Astrocyte (in vitro differentiated cells and primary cell): ENCODE measurements at regions not wholly inside any gene's neighbourhood (a gene's known extent, or its start where the extent isn't known, plus 50 kb on each side); places are given as distances from the start of the nearest gene placed in this dataset.

Source experiments
- DNase-seq: peaks from one replicate; pipeline ENCODE4 v3.0.0-alpha.2; 2010; ENCODE audit warnings: low read depth
- FAIRE-seq: peaks from 2 replicates; lab custom pipeline; 2011; peaks lifted over from hg19 to GRCh38; lab: Jason Lieb, UNC
- H2AFZ ChIP-seq: 2 replicates; pipeline ENCODE4 v1.6.0; 2012; ENCODE audit warnings: low read depth, low read length, inconsistent platforms
- H3K27ac ChIP-seq: 2 replicates; pipeline ENCODE4 v1.5.1; 2011; ENCODE audit warnings: low read depth, low read length, inconsistent platforms
- H3K27me3 ChIP-seq: 2 replicates; pipeline ENCODE4 v1.6.0; 2011; ENCODE audit warnings: low read length, inconsistent platforms; ENCODE audit not compliant: insufficient read depth
- H3K36me3 ChIP-seq: 2 replicates; pipeline ENCODE4 v1.5.1; 2011; ENCODE audit warnings: low read length, inconsistent platforms; ENCODE audit not compliant: insufficient read depth
- H3K4me1 ChIP-seq: 2 replicates; pipeline ENCODE4 v1.5.1; 2011; ENCODE audit warnings: low read length, inconsistent platforms; ENCODE audit not compliant: insufficient read depth
- H3K4me2 ChIP-seq: 2 replicates; pipeline ENCODE4 v1.6.0; 2012; ENCODE audit warnings: low read length, inconsistent platforms
- H3K4me3 ChIP-seq: 2 replicates; pipeline ENCODE4 v1.5.1; 2011; ENCODE audit warnings: low read depth, mild to moderate bottlenecking, low read length, inconsistent platforms; ENCODE audit not compliant: insufficient read depth
- H3K79me2 ChIP-seq: 2 replicates; pipeline ENCODE4 v1.6.0; 2012; ENCODE audit warnings: mild to moderate bottlenecking, low read length, inconsistent platforms; ENCODE audit not compliant: insufficient read depth
- H3K9ac ChIP-seq: 2 replicates; pipeline ENCODE4 v1.6.0; 2012; ENCODE audit warnings: mild to moderate bottlenecking, low read length, inconsistent platforms
- H3K9me3 ChIP-seq: 2 replicates; pipeline ENCODE4 v1.5.1; 2012; ENCODE audit warnings: low read depth, mild to moderate bottlenecking, low read length, inconsistent platforms; ENCODE audit not compliant: insufficient read depth
- H4K20me1 ChIP-seq: 2 replicates; pipeline ENCODE4 v1.6.0; 2012; ENCODE audit warnings: low read length, inconsistent platforms; ENCODE audit not compliant: insufficient read depth
- H3K27ac Mint-ChIP-seq: one replicate; pipeline ENCODE4 v1.8.0; 2021; ENCODE audit warnings: mild to moderate bottlenecking, mixed read lengths; ENCODE audit not compliant: unreplicated experiment
- H3K27me3 Mint-ChIP-seq: one replicate; pipeline ENCODE4 v1.8.0; 2021; ENCODE audit warnings: low read depth, mixed read lengths; ENCODE audit not compliant: unreplicated experiment
- H3K36me3 Mint-ChIP-seq: one replicate; pipeline ENCODE4 v1.8.0; 2021; ENCODE audit warnings: low read depth, mixed read lengths; ENCODE audit not compliant: unreplicated experiment
- H3K4me1 Mint-ChIP-seq: one replicate; pipeline ENCODE4 v1.8.0; 2021; ENCODE audit warnings: low read depth, mixed read lengths; ENCODE audit not compliant: unreplicated experiment
- H3K4me3 Mint-ChIP-seq: one replicate; pipeline ENCODE4 v1.8.0; 2021; ENCODE audit warnings: mild to moderate bottlenecking, moderate library complexity, mixed read lengths; ENCODE audit not compliant: unreplicated experiment
- H3K9me3 Mint-ChIP-seq: one replicate; pipeline ENCODE4 v1.8.0; 2021; ENCODE audit warnings: mild to moderate bottlenecking, mixed read lengths; ENCODE audit not compliant: unreplicated experiment
- EZH2 ChIP-seq: IDR thresholded peaks from 2 replicates; pipeline ENCODE4 v1.6.1; 2012; ENCODE audit warnings: mild to moderate bottlenecking, low read length, inconsistent platforms; ENCODE audit not compliant: insufficient read depth
- TF ChIP-seq, protein P1 (sequence below): IDR thresholded peaks from 2 replicates; pipeline ENCODE4 v1.5.1; 2011; ENCODE audit warnings: low read depth, mild to moderate bottlenecking, inconsistent platforms, low read length, moderate library complexity; ENCODE audit not compliant: insufficient read depth

DNA sequence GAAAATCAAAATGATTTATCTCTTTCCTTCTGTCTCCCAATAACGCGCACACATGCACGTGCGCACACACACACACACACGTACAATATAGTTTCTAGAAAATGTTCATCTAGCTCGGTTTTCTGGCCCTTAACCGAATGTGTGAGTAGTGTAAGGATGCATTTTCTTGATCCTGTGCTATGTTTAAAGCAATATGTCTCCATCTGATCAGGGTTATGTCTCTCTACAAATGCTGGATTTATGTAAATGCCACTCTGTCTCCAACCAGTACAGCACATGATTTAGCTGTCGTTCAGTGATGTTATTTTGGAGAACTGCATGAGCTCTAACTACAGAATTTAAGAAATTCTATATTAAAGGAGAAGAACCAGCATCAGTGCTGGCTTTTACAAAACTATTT, 198.0 kb downstream of the TJP1 start:
- H3K4me2 ChIP-seq = no peak overlapping the region
- no peak overlapping the region for H3K27ac ChIP-seq
- TF ChIP-seq EZH2 = no peak
- TF ChIP-seq, protein P1, sequence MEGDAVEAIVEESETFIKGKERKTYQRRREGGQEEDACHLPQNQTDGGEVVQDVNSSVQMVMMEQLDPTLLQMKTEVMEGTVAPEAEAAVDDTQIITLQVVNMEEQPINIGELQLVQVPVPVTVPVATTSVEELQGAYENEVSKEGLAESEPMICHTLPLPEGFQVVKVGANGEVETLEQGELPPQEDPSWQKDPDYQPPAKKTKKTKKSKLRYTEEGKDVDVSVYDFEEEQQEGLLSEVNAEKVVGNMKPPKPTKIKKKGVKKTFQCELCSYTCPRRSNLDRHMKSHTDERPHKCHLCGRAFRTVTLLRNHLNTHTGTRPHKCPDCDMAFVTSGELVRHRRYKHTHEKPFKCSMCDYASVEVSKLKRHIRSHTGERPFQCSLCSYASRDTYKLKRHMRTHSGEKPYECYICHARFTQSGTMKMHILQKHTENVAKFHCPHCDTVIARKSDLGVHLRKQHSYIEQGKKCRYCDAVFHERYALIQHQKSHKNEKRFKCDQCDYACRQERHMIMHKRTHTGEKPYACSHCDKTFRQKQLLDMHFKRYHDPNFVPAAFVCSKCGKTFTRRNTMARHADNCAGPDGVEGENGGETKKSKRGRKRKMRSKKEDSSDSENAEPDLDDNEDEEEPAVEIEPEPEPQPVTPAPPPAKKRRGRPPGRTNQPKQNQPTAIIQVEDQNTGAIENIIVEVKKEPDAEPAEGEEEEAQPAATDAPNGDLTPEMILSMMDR = no peak
- no peaks in the 10 kb centered on the region for H3K4me1 Mint-ChIP-seq
- H3K4me3 Mint-ChIP-seq = no peak overlapping the region
- H4K20me1 ChIP-seq = no peaks in the 10 kb centered on the region
- no peak overlapping the region for H3K9ac ChIP-seq
- no peaks in the 10 kb centered on the region for H3K36me3 Mint-ChIP-seq
- FAIRE-seq (no peak), DNase-seq (no peak)
- no peaks in the 10 kb centered on the region for H3K27me3 ChIP-seq
- no peaks in the 10 kb centered on the region for H3K36me3 ChIP-seq
- no peak overlapping the region for H3K4me3 ChIP-seq
- H3K9me3 Mint-ChIP-seq = peaks cover 2% of the 10 kb centered on the region
- H3K27ac Mint-ChIP-seq = no peak overlapping the region
- H3K9me3 ChIP-seq = no peaks in the 10 kb centered on the region
- no peak overlapping the region for H2AFZ ChIP-seq
- no peaks in the 10 kb centered on the region for H3K79me2 ChIP-seq
- no peaks in the 10 kb centered on the region for H3K4me1 ChIP-seq
- peaks cover 3% of the 10 kb centered on the region for H3K27me3 Mint-ChIP-seq

DNA sequence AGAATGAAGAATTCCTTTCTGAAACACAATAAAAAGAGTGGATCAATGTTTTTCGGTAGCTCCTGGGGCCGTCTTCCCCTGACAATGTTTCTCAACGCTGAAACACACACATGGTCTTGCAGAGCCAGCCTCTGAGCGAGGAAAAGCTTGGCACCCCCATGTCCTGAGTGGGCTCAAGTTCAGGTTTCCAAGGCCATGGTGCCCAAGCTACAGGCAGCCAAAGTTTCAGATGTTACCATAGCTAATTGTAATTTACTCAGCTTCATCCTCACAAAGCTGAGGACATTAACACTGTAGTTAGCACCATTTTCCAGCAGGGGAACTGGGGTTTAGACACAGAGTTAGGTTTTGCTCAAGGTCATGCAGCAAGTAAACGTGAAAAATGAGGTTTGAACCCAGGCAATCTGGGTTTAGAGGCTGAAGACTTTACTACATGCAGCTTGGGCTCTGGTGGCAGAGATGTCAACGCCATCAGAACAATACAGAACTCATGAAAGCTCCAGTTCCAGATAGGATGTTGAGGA, 199.1 kb downstream of the TJP1 start:
- no peak overlapping the region for H3K27ac ChIP-seq
- no peaks in the 10 kb centered on the region for H3K4me1 ChIP-seq
- DNase-seq = no peak
- no peak overlapping the region for H3K27ac Mint-ChIP-seq
- no peak for FAIRE-seq
- no peak overlapping the region for H3K4me3 ChIP-seq
- H3K9ac ChIP-seq = no peak overlapping the region
- H3K27me3 Mint-ChIP-seq = peaks cover 3% of the 10 kb centered on the region
- H3K79me2 ChIP-seq = no peaks in the 10 kb centered on the region
- H3K36me3 Mint-ChIP-seq = peaks cover 2% of the 10 kb centered on the region
- H3K36me3 ChIP-seq = no peaks in the 10 kb centered on the region
- no peak overlapping the region for H2AFZ ChIP-seq
- peaks cover 4% of the 10 kb centered on the region for H3K4me1 Mint-ChIP-seq
- H3K4me3 Mint-ChIP-seq = no peak overlapping the region
- TF ChIP-seq EZH2 = no peak
- TF ChIP-seq, protein P1 = no peak
- no peaks in the 10 kb centered on the region for H4K20me1 ChIP-seq
- peaks cover 5% of the 10 kb centered on the region for H3K9me3 Mint-ChIP-seq
- H3K4me2 ChIP-seq = no peak overlapping the region
- H3K27me3 ChIP-seq = no peaks in the 10 kb centered on the region
- H3K9me3 ChIP-seq = no peaks in the 10 kb centered on the region

DNA sequence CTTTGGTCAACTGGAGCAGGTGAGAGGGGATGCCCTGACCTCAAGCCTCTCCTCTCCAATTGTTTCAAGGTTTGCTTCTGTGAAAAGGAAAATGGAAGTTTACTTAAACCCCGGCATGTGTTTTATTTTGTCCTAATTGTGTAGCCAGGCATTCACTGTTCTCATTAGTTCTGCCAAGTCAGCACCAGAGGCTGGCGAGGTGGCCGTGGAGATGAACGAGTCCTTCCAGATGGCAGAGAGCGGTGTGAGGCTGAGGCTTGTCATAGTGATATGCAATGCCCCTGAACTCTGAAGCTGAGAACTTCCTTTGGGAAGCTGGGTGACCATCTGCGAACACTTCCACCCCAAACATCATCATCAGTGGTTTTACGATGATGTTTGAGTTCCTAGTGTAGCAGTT, 199.6 kb downstream of the TJP1 start:
- no peaks in the 10 kb centered on the region for H3K36me3 ChIP-seq
- H3K4me2 ChIP-seq = no peak overlapping the region
- FAIRE-seq = no peak
- H3K27me3 ChIP-seq = no peaks in the 10 kb centered on the region
- no peak overlapping the region for H3K27ac ChIP-seq
- Mint-ChIP-seq H3K36me3 (peaks cover 2% of the 10 kb centered on the region), H3K4me1 (peaks cover 4% of the 10 kb centered on the region), H3K4me3 (no peak overlapping the region), H3K27ac (no peak overlapping the region), H3K27me3 (peaks cover 3% of the 10 kb centered on the region), H3K9me3 (peaks cover 5% of the 10 kb centered on the region)
- TF ChIP-seq, protein P1 = no peak
- no peak for TF ChIP-seq EZH2
- no peak overlapping the region for H3K9ac ChIP-seq
- no peak for DNase-seq
- no peak overlapping the region for H2AFZ ChIP-seq
- no peaks in the 10 kb centered on the region for H3K4me1 ChIP-seq
- no peak overlapping the region for H3K4me3 ChIP-seq
- H3K79me2 ChIP-seq = no peaks in the 10 kb centered on the region
- no peaks in the 10 kb centered on the region for H3K9me3 ChIP-seq
- H4K20me1 ChIP-seq = no peaks in the 10 kb centered on the region
